ENCODE measurements at regions not wholly inside any gene's neighbourhood (a gene's known extent, or its start where the extent isn't known, plus 50 kb on each side); places are given as distances from the start of the nearest gene placed in this dataset.

- DNase-seq: no peak
These were observed 1159.5 kb downstream of the IGSF11 start for GRCh38 chr3:117874904-117875874.

GRCh38 chr3:117875887-117876286 lies 1158.8 kb downstream of the IGSF11 start:
- DNase-seq: no peak

- no peak for DNase-seq
These were observed 1154.0 kb downstream of the IGSF11 start for GRCh38 chr3:117880638-117881037.

- no peak for DNase-seq
These were observed 1153.4 kb downstream of the IGSF11 start for GRCh38 chr3:117881210-117881609.

- no peak for DNase-seq
These were observed 1149.6 kb downstream of the IGSF11 start for GRCh38 chr3:117885011-117885441.

- no peak for DNase-seq
These were observed 1148.5 kb downstream of the IGSF11 start for GRCh38 chr3:117886147-117886546.

- no peak for DNase-seq
These were observed 1147.6 kb downstream of the IGSF11 start for GRCh38 chr3:117887031-117887430.

GRCh38 chr3:117887901-117888300 lies 1146.7 kb downstream of the IGSF11 start:
- DNase-seq: no peak

GRCh38 chr3:117892431-117892841 lies 1142.2 kb downstream of the IGSF11 start:
- DNase-seq: no peak

- DNase-seq: no peak
These were observed 1141.6 kb downstream of the IGSF11 start for GRCh38 chr3:117893001-117893400.

- DNase-seq: no peak
These were observed 1141.0 kb downstream of the IGSF11 start for GRCh38 chr3:117893638-117894037.

- no peak for DNase-seq
These were observed 1135.7 kb downstream of the IGSF11 start for GRCh38 chr3:117898722-117899522.

GRCh38 chr3:117903226-117903625 lies 1131.4 kb downstream of the IGSF11 start:
- no peak for DNase-seq

GRCh38 chr3:117910820-117911521 lies 1123.7 kb downstream of the IGSF11 start:
- no peak for DNase-seq

GRCh38 chr3:117912352-117912751 lies 1122.3 kb downstream of the IGSF11 start:
- no peak for DNase-seq

- no peak for DNase-seq
These were observed 1120.0 kb downstream of the IGSF11 start for GRCh38 chr3:117914540-117915100.

GRCh38 chr3:117916839-117917238 lies 1117.8 kb downstream of the IGSF11 start:
- no peak for DNase-seq

- DNase-seq: no peak
These were observed 1115.0 kb downstream of the IGSF11 start for GRCh38 chr3:117919621-117920020.

GRCh38 chr3:117920253-117920898 lies 1114.3 kb downstream of the IGSF11 start:
- no peak for DNase-seq

- no peak for DNase-seq
These were observed 1113.2 kb downstream of the IGSF11 start for GRCh38 chr3:117921411-117921810.

- DNase-seq: no peak
These were observed 1112.6 kb downstream of the IGSF11 start for GRCh38 chr3:117922039-117922438.

GRCh38 chr3:117926819-117927218 lies 1107.8 kb downstream of the IGSF11 start:
- DNase-seq: no peak

Data from 8988T (cell line).